SK-N-SH treated with all-trans-retinoic acid at 6 μM for 48 hours (cell line): ENCODE measurements at regions not wholly inside any gene's neighbourhood (a gene's known extent, or its start where the extent isn't known, plus 50 kb on each side); places are given as distances from the start of the nearest gene placed in this dataset.

Experiments used
- ATAC-seq: fragments of 200-7000 bp; cut with Tn5 transposase; 3 replicates; pipeline ENCODE4 v1.9.1; 2020; ENCODE audit warnings: mild to moderate bottlenecking, moderate library complexity
- ARNTL ChIP-seq: fragments of 450-650 bp; formaldehyde crosslinking; IDR thresholded peaks from 2 replicates; pipeline ENCODE4 v1.5.0; 2020; ENCODE audit warnings: low read depth, mild to moderate bottlenecking, moderate library complexity, borderline replicate concordance
- BACH2 ChIP-seq: fragments of 250-450 bp; sonication (Bioruptor Pico); IDR thresholded peaks from 2 replicates; pipeline ENCODE4 v1.9.0; 2021; ENCODE audit warnings: mild to moderate bottlenecking, borderline replicate concordance
- ESRRG ChIP-seq: fragments of 250-450 bp; sonication (Bioruptor Pico); IDR thresholded peaks from 2 replicates; pipeline ENCODE4 v1.6.1; 2021; ENCODE audit warnings: mild to moderate bottlenecking
- GLIS3 ChIP-seq: fragments of 250-450 bp; sonication (Bioruptor Pico); IDR thresholded peaks from 2 replicates; pipeline ENCODE4 v1.5.0; 2020; ENCODE audit warnings: mild to moderate bottlenecking, moderate library complexity
- ISL1 ChIP-seq: fragments of 250-450 bp; sonication (Bioruptor Pico); IDR thresholded peaks from 2 replicates; pipeline ENCODE4 v2.1.2; 2022; ENCODE audit warnings: mild to moderate bottlenecking, moderate library complexity
- OSR1 ChIP-seq: fragments of 250-450 bp; sonication (Bioruptor Pico); IDR thresholded peaks from 2 replicates; pipeline ENCODE4 v1.8.0; 2022; ENCODE audit warnings: moderate library complexity, mild to moderate bottlenecking, inconsistent platforms
- PATZ1 ChIP-seq: fragments of 250-450 bp; sonication (Bioruptor Pico); IDR thresholded peaks from 2 replicates; pipeline ENCODE4 v1.8.0; 2020; ENCODE audit warnings: mild to moderate bottlenecking, moderate library complexity, borderline replicate concordance
- PPARA ChIP-seq: fragments of 250-450 bp; sonication (Bioruptor Pico); IDR thresholded peaks from 2 replicates; pipeline ENCODE4 v1.5.0; 2020; ENCODE audit warnings: mild to moderate bottlenecking, borderline replicate concordance
- RARB ChIP-seq: fragments of 250-450 bp; sonication (Bioruptor Pico); IDR thresholded peaks from 2 replicates; pipeline ENCODE4 v1.8.0; 2021; ENCODE audit warnings: mild to moderate bottlenecking, moderate library complexity
- SNAI2 ChIP-seq: fragments of 250-450 bp; sonication (Bioruptor Pico); IDR thresholded peaks from 2 replicates; pipeline ENCODE4 v1.5.0; 2020; ENCODE audit warnings: mild to moderate bottlenecking, moderate library complexity
- TOX ChIP-seq: fragments of 250-450 bp; sonication (Bioruptor Pico); IDR thresholded peaks from 2 replicates; pipeline ENCODE4 v1.8.0; 2021; ENCODE audit warnings: mild to moderate bottlenecking, moderate library complexity, borderline replicate concordance
- ZC3H10 ChIP-seq: fragments of 250-450 bp; sonication (Bioruptor Pico); IDR thresholded peaks from 2 replicates; pipeline ENCODE4 v1.5.1; 2021; ENCODE audit warnings: mild to moderate bottlenecking, moderate library complexity
- ZFP3 ChIP-seq: fragments of 250-450 bp; sonication (Bioruptor Pico); IDR thresholded peaks from 2 replicates; pipeline ENCODE4 v1.5.0; 2020; ENCODE audit warnings: mild to moderate bottlenecking, moderate library complexity
- ZFP30 ChIP-seq: fragments of 450-650 bp; formaldehyde crosslinking; IDR thresholded peaks from 2 replicates; pipeline ENCODE4 v1.5.0; 2022; ENCODE audit warnings: mild to moderate bottlenecking, moderate library complexity
- ZNF565 ChIP-seq: fragments of 450-650 bp; formaldehyde crosslinking; conservative IDR thresholded peaks from 2 replicates; pipeline ENCODE4 v1.5.0; 2020; ENCODE audit warnings: low read depth, mild to moderate bottlenecking, moderate library complexity
- ZNF70 ChIP-seq: fragments of 450-650 bp; formaldehyde crosslinking; IDR thresholded peaks from 2 replicates; pipeline ENCODE4 v1.5.0; 2020; ENCODE audit warnings: mild to moderate bottlenecking, moderate library complexity
- TF ChIP-seq, protein P1 (sequence below): fragments of 250-450 bp; sonication (Bioruptor Pico); IDR thresholded peaks from 2 replicates; pipeline ENCODE4 v1.5.1; 2021; ENCODE audit warnings: mild to moderate bottlenecking, moderate library complexity
- TF ChIP-seq, protein P2 (sequence below): fragments of 250-450 bp; sonication (Bioruptor Pico); IDR thresholded peaks from 2 replicates; pipeline ENCODE4 v1.5.0; 2020; ENCODE audit warnings: mild to moderate bottlenecking, moderate library complexity
- TF ChIP-seq, protein P3 (sequence below): fragments of 250-450 bp; sonication (Bioruptor Pico); IDR thresholded peaks from 2 replicates; pipeline ENCODE4 v1.5.1; 2020; ENCODE audit warnings: low read depth, mild to moderate bottlenecking, moderate library complexity

DNA sequence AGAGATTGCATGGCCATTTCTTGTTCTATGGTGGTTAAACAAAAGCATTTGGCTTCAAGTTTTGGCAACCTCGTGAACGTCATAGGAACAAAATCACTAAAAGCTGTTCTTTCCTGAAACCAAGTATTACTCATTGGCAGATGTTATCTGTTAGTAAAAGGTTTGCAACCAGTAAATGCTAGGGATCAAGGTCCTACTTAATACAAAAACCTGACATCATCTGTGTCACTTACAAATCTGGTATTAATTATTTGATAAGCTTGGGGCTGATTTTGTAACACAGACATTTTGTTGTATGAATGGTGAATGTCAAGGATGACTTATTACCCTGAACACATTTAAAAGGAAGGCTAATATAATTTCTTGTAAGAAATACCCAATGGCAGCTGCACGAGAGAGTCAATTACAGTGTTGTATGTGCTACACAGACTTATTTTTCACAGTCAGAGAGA lies 486.4 kb upstream of the ZNF608 start (continued):
- TF ChIP-seq ZFP3 (CRISPR knock-in tag): peak; percentile 85
- peak; percentile 93; the same call in 1 of the 2 replicates for TF ChIP-seq RARB
- TF ChIP-seq ESRRG: peak; percentile 81; the same call in 1 of the 2 replicates
- TF ChIP-seq, protein P1, sequence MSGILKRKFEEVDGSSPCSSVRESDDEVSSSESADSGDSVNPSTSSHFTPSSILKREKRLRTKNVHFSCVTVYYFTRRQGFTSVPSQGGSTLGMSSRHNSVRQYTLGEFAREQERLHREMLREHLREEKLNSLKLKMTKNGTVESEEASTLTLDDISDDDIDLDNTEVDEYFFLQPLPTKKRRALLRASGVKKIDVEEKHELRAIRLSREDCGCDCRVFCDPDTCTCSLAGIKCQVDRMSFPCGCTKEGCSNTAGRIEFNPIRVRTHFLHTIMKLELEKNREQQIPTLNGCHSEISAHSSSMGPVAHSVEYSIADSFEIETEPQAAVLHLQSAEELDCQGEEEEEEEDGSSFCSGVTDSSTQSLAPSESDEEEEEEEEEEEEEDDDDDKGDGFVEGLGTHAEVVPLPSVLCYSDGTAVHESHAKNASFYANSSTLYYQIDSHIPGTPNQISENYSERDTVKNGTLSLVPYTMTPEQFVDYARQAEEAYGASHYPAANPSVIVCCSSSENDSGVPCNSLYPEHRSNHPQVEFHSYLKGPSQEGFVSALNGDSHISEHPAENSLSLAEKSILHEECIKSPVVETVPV (CRISPR knock-in tag): peak; percentile 96
- no peak for TF ChIP-seq ARNTL (CRISPR knock-in tag)
- peak; percentile 17; the same call in 1 of the 2 replicates for TF ChIP-seq BACH2
- TF ChIP-seq, protein P2, sequence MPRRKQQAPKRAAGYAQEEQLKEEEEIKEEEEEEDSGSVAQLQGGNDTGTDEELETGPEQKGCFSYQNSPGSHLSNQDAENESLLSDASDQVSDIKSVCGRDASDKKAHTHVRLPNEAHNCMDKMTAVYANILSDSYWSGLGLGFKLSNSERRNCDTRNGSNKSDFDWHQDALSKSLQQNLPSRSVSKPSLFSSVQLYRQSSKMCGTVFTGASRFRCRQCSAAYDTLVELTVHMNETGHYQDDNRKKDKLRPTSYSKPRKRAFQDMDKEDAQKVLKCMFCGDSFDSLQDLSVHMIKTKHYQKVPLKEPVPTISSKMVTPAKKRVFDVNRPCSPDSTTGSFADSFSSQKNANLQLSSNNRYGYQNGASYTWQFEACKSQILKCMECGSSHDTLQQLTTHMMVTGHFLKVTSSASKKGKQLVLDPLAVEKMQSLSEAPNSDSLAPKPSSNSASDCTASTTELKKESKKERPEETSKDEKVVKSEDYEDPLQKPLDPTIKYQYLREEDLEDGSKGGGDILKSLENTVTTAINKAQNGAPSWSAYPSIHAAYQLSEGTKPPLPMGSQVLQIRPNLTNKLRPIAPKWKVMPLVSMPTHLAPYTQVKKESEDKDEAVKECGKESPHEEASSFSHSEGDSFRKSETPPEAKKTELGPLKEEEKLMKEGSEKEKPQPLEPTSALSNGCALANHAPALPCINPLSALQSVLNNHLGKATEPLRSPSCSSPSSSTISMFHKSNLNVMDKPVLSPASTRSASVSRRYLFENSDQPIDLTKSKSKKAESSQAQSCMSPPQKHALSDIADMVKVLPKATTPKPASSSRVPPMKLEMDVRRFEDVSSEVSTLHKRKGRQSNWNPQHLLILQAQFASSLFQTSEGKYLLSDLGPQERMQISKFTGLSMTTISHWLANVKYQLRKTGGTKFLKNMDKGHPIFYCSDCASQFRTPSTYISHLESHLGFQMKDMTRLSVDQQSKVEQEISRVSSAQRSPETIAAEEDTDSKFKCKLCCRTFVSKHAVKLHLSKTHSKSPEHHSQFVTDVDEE (CRISPR knock-in tag): peak; percentile 99
- no peak for TF ChIP-seq ZFP30 (CRISPR knock-in tag)
- no peak for TF ChIP-seq OSR1 (CRISPR knock-in tag)
- TF ChIP-seq ZNF70 (CRISPR knock-in tag): no peak

- no peak for ATAC-seq
- no peak for TF ChIP-seq OSR1 (CRISPR knock-in tag)
Measured at GRCh38 chr5:125233944-125234343, 487.5 kb upstream of the ZNF608 start.

DNA sequence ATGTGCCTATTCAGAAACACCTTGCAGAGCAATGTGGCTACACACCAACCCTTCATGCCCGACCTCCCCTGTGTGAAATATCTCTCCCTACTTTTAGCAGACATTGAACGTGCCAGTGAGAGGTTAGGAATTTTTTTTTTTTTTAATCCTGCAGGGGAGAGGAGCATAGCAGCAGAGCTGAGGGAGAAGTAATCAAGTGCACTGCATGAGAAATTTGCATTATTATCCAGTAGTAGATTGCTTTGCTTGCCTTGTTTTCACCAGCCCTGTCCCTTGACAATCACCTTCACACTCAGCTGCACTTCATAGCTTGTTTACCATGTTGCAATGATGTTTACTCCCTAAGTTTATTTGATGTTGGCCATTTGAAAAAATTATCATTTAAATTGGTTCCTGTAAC lies 489.6 kb upstream of the ZNF608 start:
- ATAC-seq: no peak
- TF ChIP-seq RARB (no peak), PPARA (CRISPR knock-in tag) (no peak), TOX (CRISPR knock-in tag) (no peak), ZNF70 (CRISPR knock-in tag) (no peak), OSR1 (CRISPR knock-in tag) (no peak), PATZ1 (CRISPR knock-in tag) (no peak), ZNF565 (no peak), ZC3H10 (no peak)

- TF ChIP-seq RARB (no peak), ISL1 (CRISPR knock-in tag) (no peak)
- ATAC-seq: no peak
Measured at GRCh38 chr5:125236981-125237380, 490.5 kb upstream of the ZNF608 start.

- ATAC-seq: no peak
- TF ChIP-seq RARB (no peak), BACH2 (no peak), ZNF70 (CRISPR knock-in tag) (no peak), PPARA (CRISPR knock-in tag) (no peak), ZC3H10 (no peak), GLIS3 (no peak), ARNTL (CRISPR knock-in tag) (no peak), ESRRG (no peak), ZNF565 (no peak), PATZ1 (CRISPR knock-in tag) (no peak), ZFP30 (CRISPR knock-in tag) (no peak), ZFP3 (CRISPR knock-in tag) (no peak), SNAI2 (CRISPR knock-in tag) (no peak), TOX (CRISPR knock-in tag) (no peak), ISL1 (CRISPR knock-in tag) (no peak)
- TF ChIP-seq, protein P2 (CRISPR knock-in tag): no peak
- TF ChIP-seq, protein P1 (CRISPR knock-in tag): no peak
- TF ChIP-seq, protein P3, sequence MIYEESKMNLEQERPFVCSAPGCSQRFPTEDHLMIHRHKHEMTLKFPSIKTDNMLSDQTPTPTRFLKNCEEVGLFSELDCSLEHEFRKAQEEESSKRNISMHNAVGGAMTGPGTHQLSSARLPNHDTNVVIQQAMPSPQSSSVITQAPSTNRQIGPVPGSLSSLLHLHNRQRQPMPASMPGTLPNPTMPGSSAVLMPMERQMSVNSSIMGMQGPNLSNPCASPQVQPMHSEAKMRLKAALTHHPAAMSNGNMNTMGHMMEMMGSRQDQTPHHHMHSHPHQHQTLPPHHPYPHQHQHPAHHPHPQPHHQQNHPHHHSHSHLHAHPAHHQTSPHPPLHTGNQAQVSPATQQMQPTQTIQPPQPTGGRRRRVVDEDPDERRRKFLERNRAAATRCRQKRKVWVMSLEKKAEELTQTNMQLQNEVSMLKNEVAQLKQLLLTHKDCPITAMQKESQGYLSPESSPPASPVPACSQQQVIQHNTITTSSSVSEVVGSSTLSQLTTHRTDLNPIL (CRISPR knock-in tag): no peak
Measured at GRCh38 chr5:125244531-125244930, 498.1 kb upstream of the ZNF608 start.
